ENCODE measurements at regions not wholly inside any gene's neighbourhood (a gene's known extent, or its start where the extent isn't known, plus 50 kb on each side); places are given as distances from the start of the nearest gene placed in this dataset.

GRCh38 chr20:24236201-24236600 lies 233.2 kb upstream of the SYNDIG1 start:
- TF ChIP-seq CTCF (IDR thresholded peaks at IDR 0.05) (no peak), POLR2A (IDR thresholded peaks at IDR 0.05) (no peak)

All from heart left ventricle (tissue), 13 donors.